Panc1 (cell line): ENCODE measurements at regions not wholly inside any gene's neighbourhood (a gene's known extent, or its start where the extent isn't known, plus 50 kb on each side); places are given as distances from the start of the nearest gene placed in this dataset.

Experiments used
- ATAC-seq: fragments of 200-7000 bp; cut with Tn5 transposase; 2 replicates; pipeline ENCODE4 v1.9.1; 2020; ENCODE audit warnings: mild to moderate bottlenecking, moderate library complexity
- BruUV-seq: library from RNA; stranded (reverse); fragments of 400-500 nt; replicated peaks from 2 replicates; lab custom pipeline; 2021; lab: Mats Ljungman, UMichigan
- CTCF ChIA-PET: fragments of 300-600 bp; sonication (Branson Sonifier 250); formaldehyde crosslinking; loops from one replicate; lab custom pipeline; 2022; ENCODE audit warnings: antibody characterized with exemption; lab: Charles Lee
- POLR2A ChIA-PET: fragments of 300-600 bp; sonication (Branson Sonifier 250); formaldehyde crosslinking; loops from one replicate; lab custom pipeline; 2022; ENCODE audit warnings: antibody characterized with exemption; lab: Charles Lee
- DNase-seq: peaks from one replicate; pipeline ENCODE4 v3.0.0-alpha.2; 2010; ENCODE audit warnings: low read depth, low spot score
- H3K27ac ChIP-seq: 2 replicates; pipeline ENCODE4 v1.5.1; 2011; ENCODE audit warnings: mild to moderate bottlenecking, low read length, inconsistent platforms
- H3K27me3 ChIP-seq: fragments of 200-500 bp; sonication (Bioruptor generic); 2 replicates; pipeline ENCODE4 v1.6.0; 2014; ENCODE audit warnings: low read length, inconsistent platforms; ENCODE audit not compliant: control insufficient read depth, insufficient read depth
- H3K36me3 ChIP-seq: fragments of 200-500 bp; sonication (Bioruptor generic); 2 replicates; pipeline ENCODE4 v1.5.1; 2014; ENCODE audit warnings: inconsistent platforms, mild to moderate bottlenecking, low read length, moderate library complexity; ENCODE audit not compliant: control insufficient read depth, insufficient read depth
- H3K4me1 ChIP-seq: 2 replicates; pipeline ENCODE4 v1.5.1; 2011; ENCODE audit warnings: inconsistent platforms, mild to moderate bottlenecking, low read length, moderate library complexity; ENCODE audit not compliant: control insufficient read depth, insufficient read depth
- H3K4me3 ChIP-seq, 2 experiments: 2 replicates each; pipeline ENCODE4 v1.5.1; 2011 to 2012; ENCODE audit warnings: low read depth in 2 of 2, low read length in 2 of 2, mild to moderate bottlenecking in 2 of 2, inconsistent platforms in 1 of 2, moderate library complexity in 1 of 2
- H3K9me3 ChIP-seq: fragments of 200-500 bp; sonication (Bioruptor generic); 2 replicates; pipeline ENCODE4 v1.5.1; 2014; ENCODE audit warnings: low read depth, mild to moderate bottlenecking, inconsistent platforms, low read length, moderate library complexity; ENCODE audit not compliant: control insufficient read depth, insufficient read depth
- POLR2AphosphoS5 ChIP-seq: IDR thresholded peaks from 2 replicates; pipeline ENCODE4 v1.6.1; 2012; ENCODE audit warnings: mild to moderate bottlenecking, low read depth, low read length, moderate library complexity
- SIN3A ChIP-seq: IDR thresholded peaks from 2 replicates; pipeline ENCODE4 v1.6.1; 2012; ENCODE audit warnings: low read depth, mild to moderate bottlenecking, low read length, moderate library complexity, borderline replicate concordance; ENCODE audit not compliant: insufficient read depth
- TCF7L2 ChIP-seq: IDR thresholded peaks from 2 replicates; pipeline ENCODE4 v1.6.1; 2011; ENCODE audit warnings: mild to moderate bottlenecking, low read depth, low read length, inconsistent platforms
- in situ Hi-C: cut with HindIII; loops from 2 replicates; pipeline ENCODE4 v1.10.0; 2016; ENCODE audit warnings: low sequenced_read_pairs, low pct_unique_long_range_greater_than_20kb
- intact Hi-C: fragments of 100-400 bp; cut with micrococcal nuclease; formaldehyde crosslinking; loops from one replicate; pipeline ENCODE4 v1.10.0; 2022; ENCODE audit not compliant: unreplicated experiment
- TF ChIP-seq, protein P1 (sequence below), 2 experiments: IDR thresholded peaks; 2 replicates each; pipeline ENCODE4 v1.6.1; 2011 to 2012; ENCODE audit warnings: low read depth in 2 of 2, control low read depth in 1 of 2, low read length in 1 of 2, mild to moderate bottlenecking in 1 of 2, moderate library complexity in 1 of 2; ENCODE audit not compliant: insufficient read depth in 1 of 2
- TF ChIP-seq, protein P2 (sequence below): fragments of 450-650 bp; IDR thresholded peaks from 2 replicates; pipeline ENCODE4 v1.5.1; 2017; ENCODE audit warnings: mild to moderate bottlenecking

- intact Hi-C loops = no loop called here
- no peaks in the 10 kb centered on the region for H3K9me3 ChIP-seq
- H3K4me3 ChIP-seq = no peak overlapping the region
- no peak overlapping the region for H3K27ac ChIP-seq
- in situ Hi-C loops = no loop called here
- POLR2A ChIA-PET = no interaction called here
- H3K36me3 ChIP-seq = no peaks in the 10 kb centered on the region
- no peak for DNase-seq
- H3K27me3 ChIP-seq = no peaks in the 10 kb centered on the region
- CTCF ChIA-PET = no interaction called here
- no peak for TF ChIP-seq TCF7L2
- TF ChIP-seq, protein P1, sequence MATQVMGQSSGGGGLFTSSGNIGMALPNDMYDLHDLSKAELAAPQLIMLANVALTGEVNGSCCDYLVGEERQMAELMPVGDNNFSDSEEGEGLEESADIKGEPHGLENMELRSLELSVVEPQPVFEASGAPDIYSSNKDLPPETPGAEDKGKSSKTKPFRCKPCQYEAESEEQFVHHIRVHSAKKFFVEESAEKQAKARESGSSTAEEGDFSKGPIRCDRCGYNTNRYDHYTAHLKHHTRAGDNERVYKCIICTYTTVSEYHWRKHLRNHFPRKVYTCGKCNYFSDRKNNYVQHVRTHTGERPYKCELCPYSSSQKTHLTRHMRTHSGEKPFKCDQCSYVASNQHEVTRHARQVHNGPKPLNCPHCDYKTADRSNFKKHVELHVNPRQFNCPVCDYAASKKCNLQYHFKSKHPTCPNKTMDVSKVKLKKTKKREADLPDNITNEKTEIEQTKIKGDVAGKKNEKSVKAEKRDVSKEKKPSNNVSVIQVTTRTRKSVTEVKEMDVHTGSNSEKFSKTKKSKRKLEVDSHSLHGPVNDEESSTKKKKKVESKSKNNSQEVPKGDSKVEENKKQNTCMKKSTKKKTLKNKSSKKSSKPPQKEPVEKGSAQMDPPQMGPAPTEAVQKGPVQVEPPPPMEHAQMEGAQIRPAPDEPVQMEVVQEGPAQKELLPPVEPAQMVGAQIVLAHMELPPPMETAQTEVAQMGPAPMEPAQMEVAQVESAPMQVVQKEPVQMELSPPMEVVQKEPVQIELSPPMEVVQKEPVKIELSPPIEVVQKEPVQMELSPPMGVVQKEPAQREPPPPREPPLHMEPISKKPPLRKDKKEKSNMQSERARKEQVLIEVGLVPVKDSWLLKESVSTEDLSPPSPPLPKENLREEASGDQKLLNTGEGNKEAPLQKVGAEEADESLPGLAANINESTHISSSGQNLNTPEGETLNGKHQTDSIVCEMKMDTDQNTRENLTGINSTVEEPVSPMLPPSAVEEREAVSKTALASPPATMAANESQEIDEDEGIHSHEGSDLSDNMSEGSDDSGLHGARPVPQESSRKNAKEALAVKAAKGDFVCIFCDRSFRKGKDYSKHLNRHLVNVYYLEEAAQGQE (IDR thresholded peaks at IDR 0.05; ENCODE audit: insufficient read depth in 1 of 2, low read depth in 2 of 2, low read length in 1 of 2) = no peak
- no peak for TF ChIP-seq POLR2AphosphoS5
- no peak for TF ChIP-seq SIN3A
- TF ChIP-seq, protein P2, sequence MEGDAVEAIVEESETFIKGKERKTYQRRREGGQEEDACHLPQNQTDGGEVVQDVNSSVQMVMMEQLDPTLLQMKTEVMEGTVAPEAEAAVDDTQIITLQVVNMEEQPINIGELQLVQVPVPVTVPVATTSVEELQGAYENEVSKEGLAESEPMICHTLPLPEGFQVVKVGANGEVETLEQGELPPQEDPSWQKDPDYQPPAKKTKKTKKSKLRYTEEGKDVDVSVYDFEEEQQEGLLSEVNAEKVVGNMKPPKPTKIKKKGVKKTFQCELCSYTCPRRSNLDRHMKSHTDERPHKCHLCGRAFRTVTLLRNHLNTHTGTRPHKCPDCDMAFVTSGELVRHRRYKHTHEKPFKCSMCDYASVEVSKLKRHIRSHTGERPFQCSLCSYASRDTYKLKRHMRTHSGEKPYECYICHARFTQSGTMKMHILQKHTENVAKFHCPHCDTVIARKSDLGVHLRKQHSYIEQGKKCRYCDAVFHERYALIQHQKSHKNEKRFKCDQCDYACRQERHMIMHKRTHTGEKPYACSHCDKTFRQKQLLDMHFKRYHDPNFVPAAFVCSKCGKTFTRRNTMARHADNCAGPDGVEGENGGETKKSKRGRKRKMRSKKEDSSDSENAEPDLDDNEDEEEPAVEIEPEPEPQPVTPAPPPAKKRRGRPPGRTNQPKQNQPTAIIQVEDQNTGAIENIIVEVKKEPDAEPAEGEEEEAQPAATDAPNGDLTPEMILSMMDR = no peak
- no peaks in the 10 kb centered on the region for H3K4me1 ChIP-seq
- ATAC-seq = no peak
- no TSS peak for BruUV-seq
Observed at GRCh38 chr2:125710561-125710960, 945.4 kb upstream of the GYPC start.

DNA sequence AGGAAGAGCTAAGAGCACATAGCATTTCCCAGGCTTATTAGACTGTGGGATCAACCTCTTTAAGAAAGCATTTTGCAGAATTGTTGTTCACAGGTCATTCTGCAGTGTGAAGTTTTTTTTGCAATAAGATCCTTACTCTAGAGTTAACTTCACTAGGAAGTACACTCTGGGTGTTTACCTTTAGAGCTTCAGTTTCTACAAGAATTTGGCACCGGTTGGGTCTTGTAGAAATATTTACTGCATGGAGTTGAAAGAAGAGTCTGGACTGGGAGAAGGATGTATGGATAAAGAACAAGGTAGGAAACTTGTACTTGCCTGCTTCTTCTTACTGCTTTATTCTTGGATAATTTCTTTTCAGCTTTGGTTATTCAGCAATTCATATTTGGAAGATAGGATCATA lies 944.9 kb upstream of the GYPC start:
- no TSS peak for BruUV-seq
- DNase-seq (no peak), ATAC-seq (no peak)
- H3K27me3 ChIP-seq = no peaks in the 10 kb centered on the region
- ChIA-PET CTCF (no interaction called here), POLR2A (no interaction called here)
- TF ChIP-seq SIN3A (no peak), POLR2AphosphoS5 (no peak)
- TF ChIP-seq, protein P2 = no peak
- H3K36me3 ChIP-seq = no peaks in the 10 kb centered on the region
- no peaks in the 10 kb centered on the region for H3K4me1 ChIP-seq
- intact Hi-C loops = no loop called here
- in situ Hi-C loops = no loop called here
- H3K9me3 ChIP-seq = no peaks in the 10 kb centered on the region
- H3K4me3 ChIP-seq = no peak overlapping the region
- H3K27ac ChIP-seq = no peak overlapping the region
